ENCODE measurements at regions not wholly inside any gene's neighbourhood (a gene's known extent, or its start where the extent isn't known, plus 50 kb on each side); places are given as distances from the start of the nearest gene placed in this dataset.

- Histone ChIP-seq H3K4me3 (ENCODE audit: low read length) (no peak overlapping the region), H3K9me3 (ENCODE audit: low read length) (no peaks in the 10 kb centered on the region), H3K27me3 (ENCODE audit: insufficient read depth, low read length, poor library complexity, severe bottlenecking) (no peaks in the 10 kb centered on the region), H3K4me1 (ENCODE audit: insufficient read depth, low read length) (no peaks in the 10 kb centered on the region), H3K27ac (ENCODE audit: low read depth, low read length) (no peak overlapping the region), H3K36me3 (ENCODE audit: insufficient read depth, low read length) (no peaks in the 10 kb centered on the region)
- H3K27ac Mint-ChIP-seq = no peak overlapping the region
- H3K27me3 Mint-ChIP-seq = peaks cover 0 to 1% of the 10 kb centered on the region in 2 donors
- DNase-seq = no peak
- peaks cover 0 to 2% (median 0%) of the 10 kb centered on the region in 5 donors for H3K9me3 Mint-ChIP-seq
- H3K36me3 Mint-ChIP-seq = no peaks in the 10 kb centered on the region
- H3K4me1 Mint-ChIP-seq = no peaks in the 10 kb centered on the region
- POLR2A ChIA-PET = no interaction called here
- H3K4me3 Mint-ChIP-seq = no peak overlapping the region
- CTCF ChIA-PET = no interaction called here
Measured at GRCh38 chr13:109922518-109922917, 136.1 kb upstream of the IRS2 start.

GRCh38 chr13:109919715-109920375, 133.5 kb upstream of the IRS2 start:
- Histone ChIP-seq H3K36me3 (ENCODE audit: insufficient read depth, low read length) (no peaks in the 10 kb centered on the region), H3K27ac (ENCODE audit: low read depth, low read length) (no peak overlapping the region), H3K4me1 (ENCODE audit: insufficient read depth, low read length) (no peaks in the 10 kb centered on the region), H3K9me3 (ENCODE audit: low read length) (no peaks in the 10 kb centered on the region), H3K27me3 (ENCODE audit: insufficient read depth, low read length, poor library complexity, severe bottlenecking) (no peaks in the 10 kb centered on the region), H3K4me3 (ENCODE audit: low read length) (no peak overlapping the region)
- CTCF ChIA-PET = no interaction called here
- DNase-seq = no peak
- no peak overlapping the region for H3K4me3 Mint-ChIP-seq
- H3K36me3 Mint-ChIP-seq = no peaks in the 10 kb centered on the region
- POLR2A ChIA-PET = no interaction called here
- H3K4me1 Mint-ChIP-seq = no peaks in the 10 kb centered on the region
- no peak overlapping the region for H3K27ac Mint-ChIP-seq
- H3K9me3 Mint-ChIP-seq = peaks cover 0 to 4% (median 0%) of the 10 kb centered on the region in 5 donors
- peaks cover 0 to 1% of the 10 kb centered on the region in 2 donors for H3K27me3 Mint-ChIP-seq

- no peaks in the 10 kb centered on the region for H3K36me3 Mint-ChIP-seq
- no peak overlapping the region for H3K4me3 Mint-ChIP-seq
- H3K9me3 Mint-ChIP-seq = peaks cover 0 to 4% (median 0%) of the 10 kb centered on the region in 5 donors
- ChIA-PET POLR2A (no interaction called here), CTCF (no interaction called here)
- Histone ChIP-seq H3K36me3 (ENCODE audit: insufficient read depth, low read length) (no peaks in the 10 kb centered on the region), H3K4me1 (ENCODE audit: insufficient read depth, low read length) (no peaks in the 10 kb centered on the region), H3K4me3 (ENCODE audit: low read length) (no peak overlapping the region), H3K27me3 (ENCODE audit: insufficient read depth, low read length, poor library complexity, severe bottlenecking) (no peaks in the 10 kb centered on the region), H3K9me3 (ENCODE audit: low read length) (no peaks in the 10 kb centered on the region), H3K27ac (ENCODE audit: low read depth, low read length) (no peak overlapping the region)
- no peak overlapping the region for H3K27ac Mint-ChIP-seq
- DNase-seq = no peak
- no peaks in the 10 kb centered on the region for H3K4me1 Mint-ChIP-seq
- peaks cover 0 to 1% of the 10 kb centered on the region in 2 donors for H3K27me3 Mint-ChIP-seq
Measured at GRCh38 chr13:109918179-109918711, 131.9 kb upstream of the IRS2 start.

- H3K4me1 ChIP-seq (ENCODE audit: insufficient read depth, low read length) = no peaks in the 10 kb centered on the region
- DNase-seq = no peak
- H3K36me3 Mint-ChIP-seq = no peaks in the 10 kb centered on the region
- H3K9me3 Mint-ChIP-seq = peaks cover 0 to 5% (median 0%) of the 10 kb centered on the region in 5 donors
- no peak overlapping the region for H3K4me3 ChIP-seq (ENCODE audit: low read length)
- H3K27ac Mint-ChIP-seq = no peak overlapping the region
- CTCF ChIA-PET = no interaction called here
- no peaks in the 10 kb centered on the region for H3K27me3 ChIP-seq (ENCODE audit: insufficient read depth, low read length, poor library complexity, severe bottlenecking)
- peaks cover 0 to 1% of the 10 kb centered on the region in 2 donors for H3K27me3 Mint-ChIP-seq
- H3K9me3 ChIP-seq (ENCODE audit: low read length) = no peaks in the 10 kb centered on the region
- POLR2A ChIA-PET = no interaction called here
- H3K27ac ChIP-seq (ENCODE audit: low read depth, low read length) = no peak overlapping the region
- H3K4me1 Mint-ChIP-seq = no peaks in the 10 kb centered on the region
- no peak overlapping the region for H3K4me3 Mint-ChIP-seq
- no peaks in the 10 kb centered on the region for H3K36me3 ChIP-seq (ENCODE audit: insufficient read depth, low read length)
Measured at GRCh38 chr13:109917422-109917821, 131.0 kb upstream of the IRS2 start.

- no peak overlapping the region for H3K27ac Mint-ChIP-seq
- H3K36me3 Mint-ChIP-seq = no peaks in the 10 kb centered on the region
- POLR2A ChIA-PET = no interaction called here
- no peak overlapping the region for H3K4me3 ChIP-seq (ENCODE audit: low read length)
- H3K4me1 Mint-ChIP-seq = no peaks in the 10 kb centered on the region
- H3K4me1 ChIP-seq (ENCODE audit: insufficient read depth, low read length) = no peaks in the 10 kb centered on the region
- H3K27ac ChIP-seq (ENCODE audit: low read depth, low read length) = no peak overlapping the region
- H3K4me3 Mint-ChIP-seq = no peak overlapping the region
- no peaks in the 10 kb centered on the region for H3K36me3 ChIP-seq (ENCODE audit: insufficient read depth, low read length)
- CTCF ChIA-PET = no interaction called here
- peaks cover 0 to 5% (median 0%) of the 10 kb centered on the region in 5 donors for H3K9me3 Mint-ChIP-seq
- H3K27me3 ChIP-seq (ENCODE audit: insufficient read depth, low read length, poor library complexity, severe bottlenecking) = no peaks in the 10 kb centered on the region
- no peaks in the 10 kb centered on the region for H3K27me3 Mint-ChIP-seq
- DNase-seq = no peak
- H3K9me3 ChIP-seq (ENCODE audit: low read length) = no peaks in the 10 kb centered on the region
Measured at GRCh38 chr13:109913936-109914510, 127.6 kb upstream of the IRS2 start.

- no peaks in the 10 kb centered on the region for H3K36me3 Mint-ChIP-seq
- H3K4me1 Mint-ChIP-seq = no peaks in the 10 kb centered on the region
- H3K27me3 ChIP-seq (ENCODE audit: insufficient read depth, low read length, poor library complexity, severe bottlenecking) = no peaks in the 10 kb centered on the region
- H3K27ac Mint-ChIP-seq = no peak overlapping the region
- H3K4me1 ChIP-seq (ENCODE audit: insufficient read depth, low read length) = no peaks in the 10 kb centered on the region
- H3K4me3 Mint-ChIP-seq = no peak overlapping the region
- no peak for DNase-seq
- H3K9me3 Mint-ChIP-seq = peaks cover 0 to 5% (median under 1%) of the 10 kb centered on the region in 5 donors
- H3K9me3 ChIP-seq (ENCODE audit: low read length) = no peaks in the 10 kb centered on the region
- H3K27me3 Mint-ChIP-seq = no peaks in the 10 kb centered on the region
- H3K27ac ChIP-seq (ENCODE audit: low read depth, low read length) = no peak overlapping the region
- ChIA-PET POLR2A (no interaction called here), CTCF (no interaction called here)
- no peak overlapping the region for H3K4me3 ChIP-seq (ENCODE audit: low read length)
- H3K36me3 ChIP-seq (ENCODE audit: insufficient read depth, low read length) = no peaks in the 10 kb centered on the region
Measured at GRCh38 chr13:109913186-109913585, 126.8 kb upstream of the IRS2 start.

- no peak for DNase-seq
- CTCF ChIA-PET = no interaction called here
- POLR2A ChIA-PET = no interaction called here
- H3K9me3 ChIP-seq (ENCODE audit: low read length) = no peaks in the 10 kb centered on the region
- H3K4me3 Mint-ChIP-seq = no peak overlapping the region
- H3K27me3 ChIP-seq (ENCODE audit: insufficient read depth, low read length, poor library complexity, severe bottlenecking) = no peaks in the 10 kb centered on the region
- H3K4me3 ChIP-seq (ENCODE audit: low read length) = no peak overlapping the region
- no peaks in the 10 kb centered on the region for H3K27me3 Mint-ChIP-seq
- no peaks in the 10 kb centered on the region for H3K36me3 ChIP-seq (ENCODE audit: insufficient read depth, low read length)
- H3K4me1 Mint-ChIP-seq = no peaks in the 10 kb centered on the region
- peaks cover 0 to 5% (median 3%) of the 10 kb centered on the region in 5 donors for H3K9me3 Mint-ChIP-seq
- no peaks in the 10 kb centered on the region for H3K4me1 ChIP-seq (ENCODE audit: insufficient read depth, low read length)
- no peak overlapping the region for H3K27ac ChIP-seq (ENCODE audit: low read depth, low read length)
- H3K27ac Mint-ChIP-seq = no peak overlapping the region
- peaks cover 0 to 1% (median 0%) of the 10 kb centered on the region in 3 donors for H3K36me3 Mint-ChIP-seq
Measured at GRCh38 chr13:109910194-109910593, 123.8 kb upstream of the IRS2 start.

GRCh38 chr13:109906976-109907375, 120.6 kb upstream of the IRS2 start:
- no peaks in the 10 kb centered on the region for H3K9me3 ChIP-seq (ENCODE audit: low read length)
- DNase-seq = no peak
- POLR2A ChIA-PET = no interaction called here
- Mint-ChIP-seq H3K9me3 (peaks cover 0 to 3% (median 2%) of the 10 kb centered on the region in 5 donors), H3K36me3 (peaks cover 0 to 1% (median 0%) of the 10 kb centered on the region in 3 donors), H3K27ac (no peak overlapping the region), H3K4me1 (no peaks in the 10 kb centered on the region), H3K27me3 (no peaks in the 10 kb centered on the region), H3K4me3 (no peak overlapping the region)
- no peaks in the 10 kb centered on the region for H3K27me3 ChIP-seq (ENCODE audit: insufficient read depth, low read length, poor library complexity, severe bottlenecking)
- no peak overlapping the region for H3K27ac ChIP-seq (ENCODE audit: low read depth, low read length)
- no peak overlapping the region for H3K4me3 ChIP-seq (ENCODE audit: low read length)
- no peaks in the 10 kb centered on the region for H3K4me1 ChIP-seq (ENCODE audit: insufficient read depth, low read length)
- CTCF ChIA-PET = no interaction called here
- no peaks in the 10 kb centered on the region for H3K36me3 ChIP-seq (ENCODE audit: insufficient read depth, low read length)

All from CD8-positive, alpha-beta memory T cell (primary cell).